Left ventricle myocardium inferior (tissue), 1 donor: ENCODE measurements at regions not wholly inside any gene's neighbourhood (a gene's known extent, or its start where the extent isn't known, plus 50 kb on each side); places are given as distances from the start of the nearest gene placed in this dataset.

Experiments used
- DNase-seq: peaks from one replicate; pipeline ENCODE4 v3.0.0-alpha.2; 2020
- H3K27ac ChIP-seq: fragments of 200-600 bp; replicated peaks from 2 replicates; pipeline ENCODE4 v1.8.0; 2021
- H3K27me3 ChIP-seq: fragments of 200-600 bp; 2 replicates; pipeline ENCODE4 v1.8.0; 2021; ENCODE audit warnings: low read depth
- H3K36me3 ChIP-seq: fragments of 200-600 bp; 2 replicates; pipeline ENCODE4 v1.8.0; 2021
- H3K4me1 ChIP-seq: fragments of 200-600 bp; 2 replicates; pipeline ENCODE4 v1.8.0; 2021
- H3K4me3 ChIP-seq: fragments of 200-600 bp; 2 replicates; pipeline ENCODE4 v1.8.0; 2021; ENCODE audit warnings: mild to moderate bottlenecking, moderate library complexity
- H3K9me3 ChIP-seq: fragments of 200-600 bp; replicated peaks from 2 replicates; pipeline ENCODE4 v1.8.0; 2021
- intact Hi-C: fragments of 100-400 bp; cut with micrococcal nuclease; formaldehyde crosslinking; loops from one replicate; pipeline ENCODE4 v1.11.0; 2022
- TF ChIP-seq, protein P1 (sequence below): fragments of 200-600 bp; IDR thresholded peaks from 2 replicates; pipeline ENCODE4 v1.8.0; 2021; ENCODE audit warnings: antibody characterized with exemption, mild to moderate bottlenecking, borderline replicate concordance
- donor health status: DM: no; HTN: yes; CAD: no; lungs with severe emphysema.

- peaks cover 8% of the 10 kb centered on the region for H3K4me1 ChIP-seq
- intact Hi-C loops = no loop called here
- no peaks in the 10 kb centered on the region for H3K27me3 ChIP-seq
- DNase-seq = no peak
- no peak overlapping the region for H3K27ac ChIP-seq
- TF ChIP-seq, protein P1, sequence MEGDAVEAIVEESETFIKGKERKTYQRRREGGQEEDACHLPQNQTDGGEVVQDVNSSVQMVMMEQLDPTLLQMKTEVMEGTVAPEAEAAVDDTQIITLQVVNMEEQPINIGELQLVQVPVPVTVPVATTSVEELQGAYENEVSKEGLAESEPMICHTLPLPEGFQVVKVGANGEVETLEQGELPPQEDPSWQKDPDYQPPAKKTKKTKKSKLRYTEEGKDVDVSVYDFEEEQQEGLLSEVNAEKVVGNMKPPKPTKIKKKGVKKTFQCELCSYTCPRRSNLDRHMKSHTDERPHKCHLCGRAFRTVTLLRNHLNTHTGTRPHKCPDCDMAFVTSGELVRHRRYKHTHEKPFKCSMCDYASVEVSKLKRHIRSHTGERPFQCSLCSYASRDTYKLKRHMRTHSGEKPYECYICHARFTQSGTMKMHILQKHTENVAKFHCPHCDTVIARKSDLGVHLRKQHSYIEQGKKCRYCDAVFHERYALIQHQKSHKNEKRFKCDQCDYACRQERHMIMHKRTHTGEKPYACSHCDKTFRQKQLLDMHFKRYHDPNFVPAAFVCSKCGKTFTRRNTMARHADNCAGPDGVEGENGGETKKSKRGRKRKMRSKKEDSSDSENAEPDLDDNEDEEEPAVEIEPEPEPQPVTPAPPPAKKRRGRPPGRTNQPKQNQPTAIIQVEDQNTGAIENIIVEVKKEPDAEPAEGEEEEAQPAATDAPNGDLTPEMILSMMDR = no peak
- no peaks in the 10 kb centered on the region for H3K9me3 ChIP-seq
- H3K36me3 ChIP-seq = no peaks in the 10 kb centered on the region
- no peak overlapping the region for H3K4me3 ChIP-seq
Measured at GRCh38 chr5:39476843-39477220, 52.1 kb upstream of the DAB2 start.

GRCh38 chr5:39475881-39476842 lies 51.4 kb upstream of the DAB2 start:
- Histone ChIP-seq H3K36me3 (no peaks in the 10 kb centered on the region), H3K4me3 (no peak overlapping the region), H3K27me3 (no peaks in the 10 kb centered on the region), H3K4me1 (peaks cover 8% of the 10 kb centered on the region), H3K9me3 (no peaks in the 10 kb centered on the region), H3K27ac (no peak overlapping the region)
- no peak for DNase-seq
- TF ChIP-seq, protein P1 = no peak
- intact Hi-C loops = no loop called here

DNA sequence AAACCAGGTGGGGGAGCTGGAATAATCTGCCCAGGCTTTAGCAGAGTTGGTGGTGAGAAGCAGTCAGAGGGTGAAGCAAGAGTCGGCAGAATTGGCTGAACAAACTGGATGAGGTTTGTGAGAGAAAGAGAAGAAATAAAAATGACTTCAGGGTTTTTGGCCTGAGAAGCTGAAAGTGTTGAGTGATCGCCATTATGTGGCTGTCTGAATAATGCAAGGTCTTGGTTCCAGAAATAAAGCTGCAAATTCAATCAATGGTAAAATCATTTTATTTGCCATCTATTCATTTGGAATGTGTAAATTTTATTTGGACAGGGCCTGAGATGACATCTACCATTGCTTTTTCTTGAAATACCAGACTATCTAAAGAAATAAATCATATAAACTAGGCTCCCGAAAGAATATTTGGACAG lies 50.4 kb upstream of the DAB2 start:
- no peaks in the 10 kb centered on the region for H3K27me3 ChIP-seq
- peaks cover 8% of the 10 kb centered on the region for H3K4me1 ChIP-seq
- TF ChIP-seq, protein P1 = no peak
- no peaks in the 10 kb centered on the region for H3K9me3 ChIP-seq
- H3K27ac ChIP-seq = no peak overlapping the region
- DNase-seq = no peak
- no peak overlapping the region for H3K4me3 ChIP-seq
- intact Hi-C loops = no loop called here
- no peaks in the 10 kb centered on the region for H3K36me3 ChIP-seq
